HUES48 (cell line): ENCODE measurements at regions not wholly inside any gene's neighbourhood (a gene's known extent, or its start where the extent isn't known, plus 50 kb on each side); places are given as distances from the start of the nearest gene placed in this dataset.
"Not testable (repeated sequence)": the region's sequence is repeated elsewhere in the genome, so short reads cannot be mapped to it uniquely, and the experiment has no call there.

Source experiments
- H3K27ac ChIP-seq: one replicate; pipeline ENCODE4 v1.7.0; 2013; ENCODE audit warnings: low read depth, low read length, inconsistent platforms
- H3K27me3 ChIP-seq: 2 replicates; pipeline ENCODE4 v1.6.1; 2013; ENCODE audit warnings: mild to moderate bottlenecking, low read length; ENCODE audit not compliant: control insufficient read depth, insufficient read depth
- H3K36me3 ChIP-seq: 2 replicates; pipeline ENCODE4 v1.6.1; 2013; ENCODE audit warnings: low read length; ENCODE audit not compliant: control insufficient read depth, insufficient read depth
- H3K4me1 ChIP-seq: 2 replicates; pipeline ENCODE4 v1.6.1; 2013; ENCODE audit warnings: mild to moderate bottlenecking, low read length; ENCODE audit not compliant: control insufficient read depth, insufficient read depth
- H3K4me3 ChIP-seq: 2 replicates; pipeline ENCODE4 v1.5.1; 2013; ENCODE audit warnings: mild to moderate bottlenecking, low read depth, low read length
- H3K9ac ChIP-seq: 2 replicates; pipeline ENCODE4 v1.6.1; 2013; ENCODE audit warnings: mild to moderate bottlenecking, low read depth, low read length, moderate library complexity
- H3K9me3 ChIP-seq: 2 replicates; pipeline ENCODE4 v1.6.1; 2013; ENCODE audit warnings: low read length; ENCODE audit not compliant: control insufficient read depth, insufficient read depth

DNA sequence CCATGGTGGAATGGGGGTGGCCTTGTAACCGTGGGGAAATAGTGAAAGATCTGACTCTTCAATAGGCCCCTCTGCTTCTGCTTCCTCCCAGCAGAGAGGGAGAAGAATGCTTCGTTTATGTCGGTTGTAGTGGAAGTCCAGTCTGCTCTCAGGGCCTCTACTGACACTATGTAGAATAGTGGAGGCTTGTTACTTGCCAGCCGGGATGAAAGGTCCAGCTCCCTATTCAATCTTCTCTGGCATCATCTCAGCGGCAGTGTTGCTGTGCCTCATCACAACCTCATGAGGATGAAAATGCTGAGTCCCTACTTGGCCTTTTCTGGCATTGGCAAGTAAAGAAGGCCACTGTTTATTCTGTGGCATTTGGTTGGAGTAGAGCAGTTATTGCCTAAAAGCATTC, 820.9 kb upstream of the TENM4 start:
- Histone ChIP-seq H3K9ac (no peak overlapping the region), H3K27ac (no peak overlapping the region), H3K36me3 (no peaks in the 10 kb centered on the region), H3K4me3 (no peak overlapping the region), H3K27me3 (no peaks in the 10 kb centered on the region), H3K4me1 (0 out of 2 replicates have a peak, but pooled peaks cover 3% of the 10 kb centered on the region), H3K9me3 (no peaks in the 10 kb centered on the region)

DNA sequence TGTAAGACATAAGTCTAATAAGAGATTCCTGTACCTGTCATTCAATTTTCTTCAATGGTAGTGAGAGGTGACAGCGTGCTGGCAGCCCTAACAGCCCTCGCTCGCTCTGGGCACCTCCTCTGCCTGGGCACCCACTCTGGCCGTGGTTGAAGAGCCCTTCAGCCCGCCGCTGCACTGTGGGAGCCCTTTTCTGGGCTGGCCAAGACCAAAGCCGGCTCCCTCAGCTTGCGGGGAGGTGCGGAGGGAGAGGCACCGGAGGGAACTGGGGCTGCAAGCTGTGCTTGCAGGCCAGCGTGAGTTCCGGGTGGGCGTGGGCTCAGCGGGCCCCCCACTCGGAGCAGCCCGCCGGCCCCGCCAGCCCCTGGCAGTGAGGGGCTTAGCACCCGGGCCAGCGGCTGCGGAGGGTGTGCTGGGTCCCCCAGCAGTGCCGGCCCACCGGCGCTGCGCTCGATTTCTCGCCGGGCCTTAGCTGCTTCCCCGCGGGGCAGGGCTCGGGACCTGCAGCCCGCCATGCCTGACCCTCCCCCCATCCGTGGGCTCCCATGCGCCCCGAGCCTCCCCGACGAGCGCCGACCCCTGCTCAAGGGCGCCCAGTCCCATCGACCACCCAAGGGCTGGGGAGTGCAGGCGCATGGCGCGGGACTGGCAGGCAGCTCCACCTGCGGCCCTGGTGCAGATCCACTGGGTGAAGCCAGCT, 816.6 kb upstream of the TENM4 start:
- H3K4me1 ChIP-seq, H3K9ac ChIP-seq, H3K4me3 ChIP-seq: not testable (repeated sequence)

DNA sequence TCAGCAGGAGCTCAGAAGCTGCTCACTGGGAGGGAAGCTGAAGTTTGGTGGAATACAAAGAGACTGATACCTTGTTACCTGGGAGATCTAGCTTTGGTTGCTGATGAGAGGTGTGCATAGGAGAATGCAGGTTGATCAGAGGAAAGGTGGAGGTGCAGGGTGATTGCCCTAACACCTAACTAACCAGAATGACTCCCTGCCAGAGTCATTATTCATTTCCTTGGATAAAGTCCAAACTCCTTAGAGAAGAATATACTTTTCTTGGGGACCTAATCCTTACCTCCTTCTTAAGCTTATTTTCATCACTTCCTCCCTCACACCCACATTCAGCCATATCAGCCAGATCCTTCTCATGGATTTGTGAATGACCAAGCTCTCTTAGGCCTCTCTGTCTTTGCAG, 814.2 kb upstream of the TENM4 start:
- H3K27me3 ChIP-seq: no peaks in the 10 kb centered on the region
- no peaks in the 10 kb centered on the region for H3K4me1 ChIP-seq
- H3K9me3 ChIP-seq: no peaks in the 10 kb centered on the region
- H3K27ac ChIP-seq: no peak overlapping the region
- H3K4me3 ChIP-seq: no peak overlapping the region
- no peak overlapping the region for H3K9ac ChIP-seq
- H3K36me3 ChIP-seq: no peaks in the 10 kb centered on the region

More for the DNA sequence above, 816.6 kb upstream of the TENM4 start:
- H3K9me3 ChIP-seq, H3K36me3 ChIP-seq, H3K27ac ChIP-seq, H3K27me3 ChIP-seq: not testable (repeated sequence)

DNA sequence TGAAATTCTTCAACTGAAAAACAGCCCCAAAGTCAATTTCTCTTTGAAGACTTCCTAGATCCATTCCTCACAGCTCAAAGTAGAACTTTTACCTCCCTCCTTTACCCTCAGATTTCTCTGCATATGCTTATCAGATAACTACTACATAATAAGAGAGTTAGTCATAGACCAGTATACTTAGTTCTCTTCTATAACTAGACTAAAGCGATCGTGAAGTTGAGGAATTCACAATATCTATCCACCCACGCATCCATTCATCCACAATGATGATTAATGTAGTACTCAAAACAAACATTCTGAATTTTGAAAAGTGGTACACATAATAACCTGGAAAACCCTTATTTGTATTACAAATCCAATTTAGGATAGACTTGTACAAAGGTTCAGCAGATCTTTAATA, 800.9 kb upstream of the TENM4 start:
- Histone ChIP-seq H3K27ac (no peak overlapping the region), H3K27me3 (no peaks in the 10 kb centered on the region), H3K4me1 (no peaks in the 10 kb centered on the region), H3K9ac (no peak overlapping the region), H3K9me3 (no peaks in the 10 kb centered on the region), H3K4me3 (no peak overlapping the region), H3K36me3 (no peaks in the 10 kb centered on the region)

DNA sequence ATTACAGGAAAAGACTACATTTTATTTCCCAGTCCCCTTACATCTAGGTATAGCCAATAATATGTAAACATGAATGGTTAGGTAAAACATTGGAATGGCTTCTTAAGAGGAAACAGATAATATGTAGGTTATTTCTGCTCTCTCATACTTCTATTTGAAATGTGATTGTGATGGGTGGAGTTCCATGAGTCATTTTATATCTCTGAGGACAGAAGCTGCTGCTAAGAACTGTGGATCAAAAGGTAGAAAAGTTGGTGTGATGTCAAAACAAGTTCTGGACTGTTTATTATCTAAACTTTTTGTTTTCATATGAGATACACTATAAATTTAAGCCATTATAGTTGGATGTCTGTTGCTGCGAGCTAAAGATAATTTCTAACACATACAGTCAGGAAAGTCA, 799.4 kb upstream of the TENM4 start:
- H3K9ac ChIP-seq: no peak overlapping the region
- H3K27ac ChIP-seq: no peak overlapping the region
- no peaks in the 10 kb centered on the region for H3K27me3 ChIP-seq
- H3K4me1 ChIP-seq: no peaks in the 10 kb centered on the region
- no peak overlapping the region for H3K4me3 ChIP-seq
- no peaks in the 10 kb centered on the region for H3K36me3 ChIP-seq
- peaks cover 6% of the 10 kb centered on the region for H3K9me3 ChIP-seq

DNA sequence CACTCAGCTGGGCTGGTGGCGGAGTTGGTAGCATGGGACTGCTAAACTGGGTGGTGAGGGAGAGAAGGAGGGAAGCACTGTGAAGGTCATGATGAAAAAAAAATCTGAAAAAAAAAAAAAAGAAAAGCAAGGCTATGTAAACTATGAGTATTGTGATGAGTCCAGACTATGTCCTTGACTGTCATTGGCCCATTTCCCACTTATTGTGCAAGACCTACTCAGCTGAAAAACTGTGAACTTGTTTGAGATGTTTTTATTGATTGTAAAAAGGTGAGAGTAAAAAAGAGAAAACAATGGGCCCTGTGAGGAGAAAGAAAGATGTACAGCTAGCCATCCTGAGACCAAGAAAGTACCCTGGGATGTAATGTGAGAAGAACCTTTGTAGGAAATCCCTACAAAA, 798.4 kb upstream of the TENM4 start:
- Histone ChIP-seq H3K9ac (no peak overlapping the region), H3K27me3 (no peaks in the 10 kb centered on the region), H3K4me3 (no peak overlapping the region), H3K36me3 (no peaks in the 10 kb centered on the region), H3K4me1 (no peaks in the 10 kb centered on the region), H3K27ac (no peak overlapping the region), H3K9me3 (peaks cover 6% of the 10 kb centered on the region)

DNA sequence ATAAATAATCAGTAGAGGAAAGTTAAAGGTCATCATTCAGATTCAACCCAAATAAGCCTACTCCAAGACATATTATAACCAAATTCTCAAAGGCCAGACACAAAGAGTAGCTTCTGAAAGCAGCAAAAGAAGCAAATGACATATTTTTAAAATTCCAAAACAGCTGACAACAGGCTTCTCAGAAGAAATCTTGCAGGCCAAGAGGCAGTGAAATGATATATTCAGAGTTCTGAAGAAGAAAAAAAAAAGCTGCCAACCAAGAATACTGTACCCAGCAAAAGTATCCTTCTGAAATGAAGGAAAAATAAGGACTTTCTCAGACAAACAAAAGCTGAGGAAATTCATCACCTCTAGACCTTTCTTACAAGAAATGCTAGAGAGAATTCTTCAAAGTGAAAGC, 787.1 kb upstream of the TENM4 start:
- Histone ChIP-seq H3K4me1 (no peaks in the 10 kb centered on the region), H3K9ac (no peak overlapping the region), H3K27ac (no peak overlapping the region), H3K9me3 (peaks cover 31% of the 10 kb centered on the region; the same call in 1 of the 2 replicates), H3K27me3 (no peaks in the 10 kb centered on the region), H3K36me3 (no peaks in the 10 kb centered on the region), H3K4me3 (no peak overlapping the region)

DNA sequence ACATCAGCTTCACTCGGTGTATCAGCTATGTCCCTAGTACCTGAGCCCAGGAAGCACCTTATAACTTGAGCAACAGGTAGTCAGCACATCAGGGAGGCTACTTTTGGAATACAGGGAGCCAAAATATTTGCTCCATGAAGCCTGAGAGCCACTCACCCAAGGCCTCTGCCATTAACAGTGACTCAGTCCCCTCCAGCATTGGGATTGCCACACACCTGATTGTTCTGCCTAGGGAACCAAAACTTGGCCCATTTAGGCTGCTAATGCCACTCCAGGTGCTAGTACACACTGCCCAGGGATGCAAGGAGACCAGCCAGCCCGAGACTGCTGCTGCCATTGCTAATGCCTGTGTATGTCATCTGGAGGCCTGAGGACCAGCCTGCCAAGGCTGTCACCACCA, 773.6 kb upstream of the TENM4 start:
- H3K4me1 ChIP-seq: no peaks in the 10 kb centered on the region
- H3K27ac ChIP-seq: no peak overlapping the region
- H3K9ac ChIP-seq: no peak overlapping the region
- no peaks in the 10 kb centered on the region for H3K27me3 ChIP-seq
- H3K36me3 ChIP-seq: no peaks in the 10 kb centered on the region
- H3K9me3 ChIP-seq: no peaks in the 10 kb centered on the region
- no peak overlapping the region for H3K4me3 ChIP-seq

DNA sequence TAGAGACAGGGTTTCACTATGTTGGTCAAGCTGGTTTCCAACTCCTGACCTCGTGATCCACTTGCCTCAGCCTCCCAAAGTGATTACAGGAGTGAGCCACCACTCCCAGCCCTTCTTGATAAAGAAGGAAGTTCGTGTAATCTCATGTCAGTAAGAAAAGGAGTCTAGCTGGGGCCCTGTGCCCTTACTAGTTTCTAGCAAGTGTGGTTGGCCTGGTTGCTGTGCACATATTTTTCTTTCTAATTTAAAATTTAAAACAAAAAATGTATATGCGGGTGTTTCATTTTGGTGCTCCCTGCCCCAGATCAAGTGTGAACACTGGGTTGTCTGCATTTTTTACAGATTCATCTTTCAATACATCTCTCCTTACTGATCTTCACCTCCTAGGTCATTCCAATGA, 770.8 kb upstream of the TENM4 start:
- Histone ChIP-seq H3K4me3 (no peak overlapping the region), H3K36me3 (no peaks in the 10 kb centered on the region), H3K4me1 (no peaks in the 10 kb centered on the region), H3K27me3 (no peaks in the 10 kb centered on the region), H3K9ac (no peak overlapping the region), H3K9me3 (no peaks in the 10 kb centered on the region), H3K27ac (no peak overlapping the region)

DNA sequence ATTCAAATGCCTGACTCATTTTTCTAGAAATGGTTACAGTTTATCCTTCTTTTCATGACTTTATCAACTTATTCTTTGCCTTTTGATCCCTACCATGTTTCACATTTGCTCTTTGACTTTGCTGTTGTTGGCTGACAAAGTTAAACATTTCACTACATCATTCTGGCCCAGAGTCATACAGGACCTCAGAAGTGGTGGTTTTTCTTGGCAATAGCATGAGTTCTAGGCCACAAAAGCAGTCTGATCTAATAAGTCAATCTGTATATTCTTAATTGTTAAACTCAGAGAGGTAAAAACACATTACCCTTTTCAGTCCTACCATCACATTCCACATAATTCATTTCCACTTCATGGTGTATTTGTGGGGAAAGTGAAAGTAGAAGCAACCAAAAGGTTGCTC, 763.2 kb upstream of the TENM4 start:
- no peaks in the 10 kb centered on the region for H3K27me3 ChIP-seq
- H3K36me3 ChIP-seq: no peaks in the 10 kb centered on the region
- 0 out of 2 replicates have a peak, but pooled peaks cover 4% of the 10 kb centered on the region for H3K4me1 ChIP-seq
- H3K27ac ChIP-seq: no peak overlapping the region
- H3K9ac ChIP-seq: no peak overlapping the region
- no peak overlapping the region for H3K4me3 ChIP-seq
- no peaks in the 10 kb centered on the region for H3K9me3 ChIP-seq

DNA sequence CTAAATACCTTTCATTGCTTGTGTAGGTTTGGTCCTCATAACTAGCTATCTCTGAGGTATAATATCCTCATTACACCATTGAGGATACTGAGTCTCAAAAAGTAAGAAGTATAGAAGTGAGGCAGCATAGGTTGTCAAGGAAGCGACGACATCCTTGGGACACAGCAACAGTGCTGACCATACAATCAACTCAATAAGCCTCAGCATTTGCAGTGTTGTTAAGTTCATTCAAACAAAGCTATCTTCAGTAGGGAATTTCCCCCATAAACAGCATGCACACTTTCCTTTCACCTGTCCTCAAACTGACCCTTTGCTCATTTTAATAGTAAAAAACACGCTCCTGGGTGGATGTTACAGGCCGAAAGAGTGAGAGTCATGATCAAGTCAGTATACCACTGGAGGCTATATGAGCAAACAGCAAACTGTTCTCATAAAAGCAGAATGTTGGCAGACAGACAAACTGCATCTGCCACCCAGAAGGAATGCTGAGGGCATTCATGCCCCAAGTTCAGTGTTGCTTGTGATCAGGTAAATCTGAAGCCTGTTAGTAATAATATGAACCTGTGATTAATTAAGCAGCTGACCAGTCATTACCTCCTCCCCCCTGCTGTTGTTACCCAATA, 756.2 kb upstream of the TENM4 start:
- Histone ChIP-seq H3K4me1 (peaks cover 10% of the 10 kb centered on the region), H3K36me3 (no peaks in the 10 kb centered on the region), H3K27ac (no peak overlapping the region), H3K9ac (no peak overlapping the region), H3K9me3 (no peaks in the 10 kb centered on the region), H3K27me3 (no peaks in the 10 kb centered on the region), H3K4me3 (no peak overlapping the region)
